Suprapubic skin (tissue), 4 donors: ENCODE measurements at regions not wholly inside any gene's neighbourhood (a gene's known extent, or its start where the extent isn't known, plus 50 kb on each side); places are given as distances from the start of the nearest gene placed in this dataset.

Experiments
- DNase-seq, 2 donors: peaks; one replicate each; pipeline ENCODE4 v3.0.0-alpha.2; 2019; ENCODE audit warnings: low spot score in 2 of 2
- H3K27ac ChIP-seq: fragments of 200-600 bp; sonication (generic); one replicate; pipeline ENCODE4 v1.5.1; 2019
- H3K27me3 ChIP-seq: fragments of 200-600 bp; sonication (generic); one replicate; pipeline ENCODE4 v1.5.1; 2019
- H3K36me3 ChIP-seq: fragments of 200-600 bp; sonication (generic); one replicate; pipeline ENCODE4 v1.5.1; 2019
- H3K4me1 ChIP-seq: fragments of 200-600 bp; sonication (generic); one replicate; pipeline ENCODE4 v1.5.1; 2019
- H3K4me3 ChIP-seq: fragments of 200-600 bp; sonication (generic); one replicate; pipeline ENCODE4 v1.5.1; 2019; ENCODE audit warnings: mild to moderate bottlenecking
- H3K9me3 ChIP-seq: fragments of 200-600 bp; sonication (generic); one replicate; pipeline ENCODE4 v1.5.1; 2019
- EP300 ChIP-seq: sonication (generic); formaldehyde crosslinking; IDR thresholded peaks from one replicate; pipeline ENCODE4 v1.6.1; 2017; ENCODE audit warnings: antibody characterized with exemption
- POLR2A ChIP-seq, 2 donors: fragments of 450-650 bp; IDR thresholded peaks; one replicate each; pipeline ENCODE4 v1.6.1; 2017; ENCODE audit warnings: antibody characterized with exemption in 2 of 2, mild to moderate bottlenecking in 2 of 2, moderate library complexity in 2 of 2
- POLR2AphosphoS5 ChIP-seq, 3 donors: sonication (generic); formaldehyde crosslinking; IDR thresholded peaks; one replicate each; pipeline ENCODE4 v1.6.1; 2017; ENCODE audit warnings: antibody characterized with exemption in 3 of 3
- WGBS: methylation state at CpG from one replicate; pipeline ENCODE4 v1.1.5; 2018; 5-methylcytosine and 5-hydroxymethylcytosine counted together
- TF ChIP-seq, protein P1 (sequence below), 2 donors: fragments of 200-600 bp in 1 of 2; fragments of 450-650 bp in 1 of 2; sonication (generic) in 1 of 2; IDR thresholded peaks; one replicate each; pipeline ENCODE4 v1.5.1; 2016 to 2019; ENCODE audit warnings: antibody characterized with exemption in 2 of 2, mild to moderate bottlenecking in 1 of 2, moderate library complexity in 1 of 2

DNA sequence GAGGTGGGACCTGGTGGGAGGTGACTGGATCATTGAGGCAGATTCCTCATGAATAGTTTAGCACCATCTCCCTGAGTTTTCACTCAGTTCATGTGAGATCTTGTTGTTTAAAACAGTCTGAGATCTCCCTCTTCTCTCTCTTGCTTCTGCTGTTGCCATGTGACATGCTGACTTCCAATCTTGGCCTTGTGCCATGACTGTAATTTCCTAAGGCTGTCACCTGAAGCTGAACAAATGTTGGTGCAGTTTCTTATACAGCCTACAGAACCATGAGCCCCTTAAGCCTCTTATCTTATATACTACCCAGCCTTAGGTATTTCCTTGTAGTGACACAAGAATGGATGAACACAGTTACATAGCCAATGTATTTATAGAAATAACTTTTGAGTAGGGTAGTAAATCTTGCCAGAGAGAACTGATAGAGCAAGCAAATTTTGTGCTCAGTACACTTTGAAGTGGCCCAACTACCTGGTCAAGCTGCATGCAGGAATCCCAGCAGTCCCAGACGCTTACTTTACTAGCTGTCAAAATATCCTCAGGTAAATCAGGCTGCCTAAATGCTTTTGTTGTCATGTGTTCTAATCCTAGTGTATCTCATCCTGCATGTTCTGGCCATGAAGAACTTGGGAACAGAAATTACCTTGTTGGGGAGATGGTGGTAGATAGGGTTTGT is 445.6 kb upstream of the MIS18BP1 start:
- no peak for DNase-seq
- Histone ChIP-seq H3K9me3 (no peaks in the 10 kb centered on the region), H3K27me3 (no peaks in the 10 kb centered on the region), H3K4me3 (no peak overlapping the region), H3K4me1 (peaks cover 14% of the 10 kb centered on the region), H3K36me3 (no peaks in the 10 kb centered on the region), H3K27ac (no peak overlapping the region)
- TF ChIP-seq, protein P1, sequence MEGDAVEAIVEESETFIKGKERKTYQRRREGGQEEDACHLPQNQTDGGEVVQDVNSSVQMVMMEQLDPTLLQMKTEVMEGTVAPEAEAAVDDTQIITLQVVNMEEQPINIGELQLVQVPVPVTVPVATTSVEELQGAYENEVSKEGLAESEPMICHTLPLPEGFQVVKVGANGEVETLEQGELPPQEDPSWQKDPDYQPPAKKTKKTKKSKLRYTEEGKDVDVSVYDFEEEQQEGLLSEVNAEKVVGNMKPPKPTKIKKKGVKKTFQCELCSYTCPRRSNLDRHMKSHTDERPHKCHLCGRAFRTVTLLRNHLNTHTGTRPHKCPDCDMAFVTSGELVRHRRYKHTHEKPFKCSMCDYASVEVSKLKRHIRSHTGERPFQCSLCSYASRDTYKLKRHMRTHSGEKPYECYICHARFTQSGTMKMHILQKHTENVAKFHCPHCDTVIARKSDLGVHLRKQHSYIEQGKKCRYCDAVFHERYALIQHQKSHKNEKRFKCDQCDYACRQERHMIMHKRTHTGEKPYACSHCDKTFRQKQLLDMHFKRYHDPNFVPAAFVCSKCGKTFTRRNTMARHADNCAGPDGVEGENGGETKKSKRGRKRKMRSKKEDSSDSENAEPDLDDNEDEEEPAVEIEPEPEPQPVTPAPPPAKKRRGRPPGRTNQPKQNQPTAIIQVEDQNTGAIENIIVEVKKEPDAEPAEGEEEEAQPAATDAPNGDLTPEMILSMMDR (IDR thresholded peaks at IDR 0.05), result no peak
- TF ChIP-seq POLR2A (IDR thresholded peaks at IDR 0.05) (no peak), EP300 (no peak), POLR2AphosphoS5 (IDR thresholded peaks at IDR 0.05) (no peak)
- WGBS, result 23% methylated on average over 1 of the region's 1 CpG

DNA sequence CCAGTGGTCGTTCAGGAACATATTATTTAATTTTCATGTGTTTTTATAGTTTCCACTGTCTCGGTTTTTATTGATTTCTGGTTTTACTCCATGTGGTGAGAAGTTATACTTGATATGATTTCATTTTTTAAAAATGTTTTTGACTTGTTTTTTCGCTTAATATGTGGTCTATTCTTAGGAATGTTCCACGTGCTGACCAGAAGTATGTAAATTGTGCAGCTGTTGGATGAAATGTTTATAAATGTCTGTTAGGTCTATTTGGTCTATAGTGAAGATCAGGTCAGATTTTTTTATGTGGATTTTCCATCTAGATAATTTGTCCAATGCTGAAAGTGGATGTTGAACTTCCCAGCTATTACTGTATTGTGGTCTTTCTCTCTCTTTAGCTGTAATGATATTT is 433.8 kb upstream of the MIS18BP1 start:
- Histone ChIP-seq H3K4me1 (no peaks in the 10 kb centered on the region), H3K4me3 (no peak overlapping the region), H3K36me3 (no peaks in the 10 kb centered on the region), H3K27ac (no peak overlapping the region), H3K9me3 (no peaks in the 10 kb centered on the region), H3K27me3 (no peaks in the 10 kb centered on the region)
- no peak for DNase-seq
- TF ChIP-seq POLR2A (IDR thresholded peaks at IDR 0.05) (no peak), POLR2AphosphoS5 (IDR thresholded peaks at IDR 0.05) (no peak), EP300 (no peak)
- TF ChIP-seq, protein P1 (IDR thresholded peaks at IDR 0.05), result no peak
- WGBS, result 69% methylated on average over 4 of the region's 4 CpGs

DNA sequence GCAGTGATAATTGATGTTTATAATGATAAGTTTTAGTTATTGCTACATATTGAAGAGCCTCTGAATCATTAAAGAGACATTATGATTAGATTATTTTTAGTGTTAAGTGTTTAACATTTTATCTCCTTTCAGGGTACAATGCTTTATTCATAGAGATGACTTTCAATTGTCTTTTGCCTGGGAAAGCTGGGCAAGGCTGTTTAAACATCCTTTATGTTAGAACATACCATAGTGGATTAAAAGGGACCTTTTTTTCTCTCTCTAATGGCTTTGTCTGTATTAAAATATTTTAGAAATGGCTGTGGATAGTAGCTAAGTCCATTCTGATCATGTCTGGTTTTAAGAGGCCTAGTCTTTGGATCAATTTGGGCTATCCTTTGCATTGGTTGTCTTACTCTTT is 427.5 kb upstream of the MIS18BP1 start:
- Histone ChIP-seq H3K27me3 (no peaks in the 10 kb centered on the region), H3K27ac (no peak overlapping the region), H3K4me3 (no peak overlapping the region), H3K4me1 (no peaks in the 10 kb centered on the region), H3K9me3 (no peaks in the 10 kb centered on the region), H3K36me3 (no peaks in the 10 kb centered on the region)
- no peak for DNase-seq
- TF ChIP-seq EP300 (no peak), POLR2AphosphoS5 (IDR thresholded peaks at IDR 0.05) (no peak)
- TF ChIP-seq, protein P1 (IDR thresholded peaks at IDR 0.05), result no peak

DNA sequence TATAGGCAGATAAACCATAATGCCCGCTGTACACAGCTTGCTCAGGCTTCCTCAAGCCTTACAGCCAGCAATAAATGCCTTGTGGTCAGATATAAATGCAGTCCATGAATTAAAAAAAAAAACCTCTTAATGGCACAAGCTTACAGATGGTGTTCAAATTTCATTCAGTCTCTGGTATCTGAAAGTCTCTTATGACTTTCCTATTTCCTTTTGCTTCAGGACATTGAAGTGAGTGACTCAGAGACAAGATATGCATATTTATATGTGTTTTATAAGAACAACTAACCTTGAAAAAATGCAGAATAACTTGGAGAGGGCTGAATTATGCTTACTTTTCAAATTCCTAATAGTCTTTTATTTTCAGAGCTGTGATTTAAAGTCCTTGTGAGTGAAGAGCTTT is 426.9 kb upstream of the MIS18BP1 start:
- H3K27ac ChIP-seq, result no peak overlapping the region
- DNase-seq, result no peak
- H3K4me3 ChIP-seq, result no peak overlapping the region
- H3K4me1 ChIP-seq, result no peaks in the 10 kb centered on the region
- H3K27me3 ChIP-seq, result no peaks in the 10 kb centered on the region
- no peaks in the 10 kb centered on the region for H3K36me3 ChIP-seq
- H3K9me3 ChIP-seq, result no peaks in the 10 kb centered on the region
- TF ChIP-seq, protein P1 (IDR thresholded peaks at IDR 0.05), result no peak
- 58% methylated on average over 1 of the region's 1 CpG for WGBS

DNA sequence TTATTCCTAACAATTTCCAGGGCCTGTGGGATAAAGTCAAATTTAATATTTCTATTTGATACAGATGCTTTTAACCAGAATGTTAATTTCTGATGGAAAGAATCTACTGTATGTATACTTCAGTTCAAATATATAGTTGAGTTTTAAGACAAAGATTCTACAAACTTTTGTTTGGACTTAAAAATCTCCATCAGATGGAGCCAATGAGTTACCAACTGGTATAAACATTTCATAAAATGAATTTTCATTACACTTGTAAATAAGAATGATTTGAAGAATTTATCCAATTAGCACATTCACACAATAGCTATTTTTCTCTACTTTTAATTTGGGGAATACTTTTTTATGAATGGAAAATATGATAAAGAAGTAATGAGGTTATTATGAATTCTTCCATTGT is 425.2 kb upstream of the MIS18BP1 start:
- Histone ChIP-seq H3K9me3 (no peaks in the 10 kb centered on the region), H3K36me3 (no peaks in the 10 kb centered on the region), H3K27me3 (no peaks in the 10 kb centered on the region), H3K4me3 (no peak overlapping the region), H3K27ac (no peak overlapping the region), H3K4me1 (no peaks in the 10 kb centered on the region)
- TF ChIP-seq POLR2AphosphoS5 (IDR thresholded peaks at IDR 0.05) (no peak), EP300 (no peak), POLR2A (IDR thresholded peaks at IDR 0.05) (no peak)
- TF ChIP-seq, protein P1 (IDR thresholded peaks at IDR 0.05), result no peak
- no peak for DNase-seq
